GM19372 (cell line): ENCODE measurements at regions not wholly inside any gene's neighbourhood (a gene's known extent, or its start where the extent isn't known, plus 50 kb on each side); places are given as distances from the start of the nearest gene placed in this dataset.

Source experiments
- ATAC-seq: cut with Tn5 transposase; IDR thresholded peaks from one replicate; pipeline ENCODE4 v1.9.1; 2021; ENCODE audit warnings: mild to moderate bottlenecking, low read depth, moderate library complexity; ENCODE audit not compliant: unreplicated experiment

DNA sequence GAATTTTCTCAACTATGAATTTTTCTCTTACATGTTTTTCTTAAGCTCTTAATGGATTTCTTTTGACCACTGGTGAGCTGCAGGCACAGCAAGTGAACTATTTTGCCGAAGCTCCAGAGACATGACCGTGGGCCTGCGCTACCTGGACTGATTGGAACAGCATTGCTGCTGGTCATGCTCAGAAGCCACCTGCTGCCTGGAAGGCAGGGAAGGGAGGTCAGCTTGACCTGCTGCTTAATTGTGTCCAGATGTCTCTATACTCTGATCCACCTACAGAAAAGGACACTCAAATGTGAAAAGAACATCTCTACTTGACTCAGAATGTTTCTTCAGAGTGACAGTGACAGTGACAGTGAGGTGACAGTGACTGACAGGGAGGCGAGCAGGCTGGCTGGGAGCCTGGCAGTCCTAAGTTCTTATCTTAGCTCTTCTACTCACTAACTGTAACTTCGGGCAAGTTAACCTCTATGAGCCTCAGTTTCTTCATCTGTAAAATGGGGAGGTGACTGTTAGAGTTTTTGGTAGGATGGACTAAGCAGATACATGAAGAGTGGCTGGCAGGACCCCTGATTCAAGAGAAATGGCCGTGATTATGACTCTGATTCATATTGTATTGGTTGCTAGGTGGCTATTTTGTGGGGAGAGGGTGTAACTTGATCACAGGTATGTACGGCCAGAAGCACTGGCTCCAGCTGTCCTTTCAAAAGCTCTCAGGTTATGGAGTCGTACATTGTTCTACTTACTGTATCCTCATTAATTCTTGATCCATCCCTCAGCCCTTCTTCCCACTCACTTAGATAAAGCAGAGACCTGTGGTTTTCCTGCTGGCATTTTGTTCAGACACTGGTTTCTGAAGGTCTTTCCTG, 54.8 kb upstream of the DLG1 start:
- ATAC-seq, result no peak

DNA sequence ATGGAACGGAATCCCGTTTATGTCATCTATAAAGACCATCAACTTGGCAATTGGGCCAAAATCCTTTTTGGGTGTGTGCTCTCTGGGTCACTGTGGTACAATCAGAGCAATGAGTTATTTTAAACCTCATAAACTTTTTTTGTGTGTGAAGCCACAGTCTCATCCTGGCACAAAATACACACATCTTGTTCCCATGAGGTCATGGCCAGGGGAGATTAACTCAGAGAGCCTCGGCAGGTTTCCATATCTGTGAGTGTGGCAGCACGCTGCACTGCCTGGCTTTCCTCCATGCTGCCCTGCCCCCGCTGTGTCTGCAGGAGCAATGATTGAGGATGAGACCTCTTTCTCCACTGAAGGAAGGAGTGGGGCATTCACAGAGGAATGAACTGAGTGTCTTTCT, 54.0 kb upstream of the DLG1 start:
- no peak for ATAC-seq

DNA sequence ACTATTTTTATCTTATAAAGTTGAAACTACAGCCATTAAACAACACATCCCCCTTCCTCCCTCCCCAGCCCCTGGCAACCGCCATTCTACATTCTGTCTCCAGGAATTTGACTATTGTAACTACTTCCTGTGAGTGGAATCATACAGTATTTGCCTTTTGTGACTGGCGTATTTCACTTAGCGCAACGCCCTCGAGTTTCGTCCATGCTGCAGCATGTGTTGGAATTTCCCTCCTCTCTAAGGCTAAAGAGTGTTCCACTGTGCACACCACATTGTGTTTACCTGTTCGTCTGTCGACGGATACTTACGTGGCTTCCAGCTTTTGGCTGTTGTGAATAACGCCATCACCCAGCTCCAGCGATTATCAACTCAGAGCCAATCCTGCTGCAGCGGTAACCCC, 52.0 kb upstream of the DLG1 start:
- no peak for ATAC-seq

DNA sequence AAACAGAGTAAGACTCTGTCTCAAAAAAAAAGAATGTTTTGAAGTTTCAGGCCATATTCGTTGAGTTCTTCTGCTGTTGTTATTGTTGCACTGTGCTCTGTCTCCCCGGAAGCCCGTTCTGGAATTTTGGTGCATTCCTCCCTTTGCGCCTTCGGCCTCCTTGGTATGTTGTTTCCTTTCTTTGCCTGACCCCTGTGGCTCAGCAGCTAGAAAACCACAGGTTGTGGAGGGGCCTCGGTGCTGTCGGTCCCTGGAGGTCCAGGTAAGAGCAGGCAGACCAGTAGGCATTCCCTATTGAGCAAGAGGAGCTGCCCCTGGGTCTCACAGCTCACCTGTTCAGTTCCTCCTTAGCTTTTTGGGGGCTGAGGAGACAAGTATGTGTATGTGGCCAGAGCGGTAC, 51.0 kb upstream of the DLG1 start:
- ATAC-seq, result no peak
